Osteocyte (in vitro differentiated cells): ENCODE measurements at regions not wholly inside any gene's neighbourhood (a gene's known extent, or its start where the extent isn't known, plus 50 kb on each side); places are given as distances from the start of the nearest gene placed in this dataset.

Experiments
- DNase-seq: peaks from one replicate; pipeline ENCODE4 v3.0.0; 2021; ENCODE audit warnings: mixed read lengths; ENCODE audit not compliant: unreplicated experiment; ENCODE audit errors: extremely low spot score
- H3K27ac Mint-ChIP-seq: one replicate; pipeline ENCODE4 v1.8.0; 2021; ENCODE audit warnings: mild to moderate bottlenecking, mixed read lengths; ENCODE audit not compliant: unreplicated experiment
- H3K27me3 Mint-ChIP-seq: one replicate; pipeline ENCODE4 v1.8.0; 2021; ENCODE audit warnings: mixed read lengths; ENCODE audit not compliant: unreplicated experiment
- H3K36me3 Mint-ChIP-seq: one replicate; pipeline ENCODE4 v1.8.0; 2021; ENCODE audit warnings: mixed read lengths; ENCODE audit not compliant: unreplicated experiment
- H3K4me1 Mint-ChIP-seq: one replicate; pipeline ENCODE4 v1.8.0; 2021; ENCODE audit warnings: mixed read lengths; ENCODE audit not compliant: unreplicated experiment
- H3K4me3 Mint-ChIP-seq: one replicate; pipeline ENCODE4 v1.8.0; 2021; ENCODE audit warnings: mild to moderate bottlenecking, moderate library complexity, mixed read lengths; ENCODE audit not compliant: unreplicated experiment
- H3K9me3 Mint-ChIP-seq: one replicate; pipeline ENCODE4 v1.8.0; 2021; ENCODE audit warnings: mixed read lengths; ENCODE audit not compliant: unreplicated experiment
- CTCF ChIP-seq: fragments of 200-600 bp; sonication (generic); IDR thresholded peaks from 2 replicates; pipeline ENCODE4 v1.5.0; 2021; ENCODE audit warnings: antibody characterized with exemption, mild to moderate bottlenecking, moderate library complexity

GRCh38 chr14:30251557-30252100 is 307.3 kb upstream of the G2E3 start:
- TF ChIP-seq CTCF: no peak
- no peaks in the 10 kb centered on the region for H3K27me3 Mint-ChIP-seq

GRCh38 chr14:30252151-30252550 is 306.8 kb upstream of the G2E3 start:
- no peak overlapping the region for H3K27ac Mint-ChIP-seq
- H3K36me3 Mint-ChIP-seq: no peaks in the 10 kb centered on the region
- no peaks in the 10 kb centered on the region for H3K27me3 Mint-ChIP-seq
- no peak overlapping the region for H3K4me3 Mint-ChIP-seq
- peaks cover 5% of the 10 kb centered on the region for H3K9me3 Mint-ChIP-seq
- no peak for DNase-seq
- no peak for TF ChIP-seq CTCF
- H3K4me1 Mint-ChIP-seq: no peaks in the 10 kb centered on the region

More at GRCh38 chr14:30251557-30252100, 307.3 kb upstream of the G2E3 start:
- Mint-ChIP-seq H3K27ac (no peak overlapping the region), H3K36me3 (no peaks in the 10 kb centered on the region), H3K9me3 (peaks cover 4% of the 10 kb centered on the region), H3K4me1 (no peaks in the 10 kb centered on the region), H3K4me3 (no peak overlapping the region)
- DNase-seq: no peak

- Mint-ChIP-seq H3K27me3 (no peaks in the 10 kb centered on the region), H3K9me3 (peaks cover 5% of the 10 kb centered on the region), H3K4me1 (no peaks in the 10 kb centered on the region), H3K4me3 (no peak overlapping the region), H3K36me3 (no peaks in the 10 kb centered on the region), H3K27ac (no peak overlapping the region)
- no peak for TF ChIP-seq CTCF
- no peak for DNase-seq
These were observed 305.9 kb upstream of the G2E3 start for GRCh38 chr14:30252783-30253674.

- peaks cover 4% of the 10 kb centered on the region for H3K27me3 Mint-ChIP-seq
- H3K9me3 Mint-ChIP-seq: peaks cover 5% of the 10 kb centered on the region
- no peak overlapping the region for H3K27ac Mint-ChIP-seq
- no peak for DNase-seq
- H3K4me3 Mint-ChIP-seq: no peak overlapping the region
- no peaks in the 10 kb centered on the region for H3K4me1 Mint-ChIP-seq
- TF ChIP-seq CTCF: no peak
- H3K36me3 Mint-ChIP-seq: no peaks in the 10 kb centered on the region
These were observed 302.3 kb upstream of the G2E3 start for GRCh38 chr14:30256627-30257026.

GRCh38 chr14:30257946-30258661 is 300.9 kb upstream of the G2E3 start:
- no peaks in the 10 kb centered on the region for H3K36me3 Mint-ChIP-seq
- H3K9me3 Mint-ChIP-seq: peaks cover 5% of the 10 kb centered on the region
- peaks cover 9% of the 10 kb centered on the region for H3K27me3 Mint-ChIP-seq
- no peak for TF ChIP-seq CTCF
- no peak for DNase-seq
- H3K4me1 Mint-ChIP-seq: no peaks in the 10 kb centered on the region
- H3K27ac Mint-ChIP-seq: no peak overlapping the region
- H3K4me3 Mint-ChIP-seq: no peak overlapping the region
